ENCODE measurements at regions not wholly inside any gene's neighbourhood (a gene's known extent, or its start where the extent isn't known, plus 50 kb on each side); places are given as distances from the start of the nearest gene placed in this dataset.

DNA sequence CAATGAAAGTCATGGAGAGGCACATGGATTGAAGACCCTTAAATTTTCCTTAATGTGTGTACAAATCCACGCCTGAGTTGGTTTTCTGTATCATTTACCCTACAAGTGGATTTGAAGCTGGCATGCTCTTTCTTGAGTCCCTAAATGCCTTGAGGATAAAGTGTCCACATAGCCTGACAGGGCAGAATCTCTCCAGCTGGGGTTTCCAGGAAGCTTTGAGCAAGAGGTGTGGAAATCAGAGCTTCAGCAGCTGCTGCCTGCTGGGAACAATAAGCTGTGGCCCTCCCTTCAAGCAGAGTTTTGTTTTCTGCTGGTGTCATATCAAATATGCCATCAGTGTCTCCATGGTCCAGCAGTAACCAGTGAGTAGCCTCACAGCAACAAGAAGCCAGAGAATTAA lies 120.3 kb upstream of the SERTM1 start:
- no peak for DNase-seq (ENCODE audit: low spot score)
- WGBS: 100% methylated on average over 1 of the region's 1 CpG
- no peaks in the 10 kb centered on the region for H3K27me3 ChIP-seq (replicated peaks; ENCODE audit: insufficient read depth)
- TF ChIP-seq POLR2AphosphoS5 (IDR thresholded peaks at IDR 0.05) (no peak), POLR2A (IDR thresholded peaks at IDR 0.05) (no peak)
- TF ChIP-seq, protein P1, sequence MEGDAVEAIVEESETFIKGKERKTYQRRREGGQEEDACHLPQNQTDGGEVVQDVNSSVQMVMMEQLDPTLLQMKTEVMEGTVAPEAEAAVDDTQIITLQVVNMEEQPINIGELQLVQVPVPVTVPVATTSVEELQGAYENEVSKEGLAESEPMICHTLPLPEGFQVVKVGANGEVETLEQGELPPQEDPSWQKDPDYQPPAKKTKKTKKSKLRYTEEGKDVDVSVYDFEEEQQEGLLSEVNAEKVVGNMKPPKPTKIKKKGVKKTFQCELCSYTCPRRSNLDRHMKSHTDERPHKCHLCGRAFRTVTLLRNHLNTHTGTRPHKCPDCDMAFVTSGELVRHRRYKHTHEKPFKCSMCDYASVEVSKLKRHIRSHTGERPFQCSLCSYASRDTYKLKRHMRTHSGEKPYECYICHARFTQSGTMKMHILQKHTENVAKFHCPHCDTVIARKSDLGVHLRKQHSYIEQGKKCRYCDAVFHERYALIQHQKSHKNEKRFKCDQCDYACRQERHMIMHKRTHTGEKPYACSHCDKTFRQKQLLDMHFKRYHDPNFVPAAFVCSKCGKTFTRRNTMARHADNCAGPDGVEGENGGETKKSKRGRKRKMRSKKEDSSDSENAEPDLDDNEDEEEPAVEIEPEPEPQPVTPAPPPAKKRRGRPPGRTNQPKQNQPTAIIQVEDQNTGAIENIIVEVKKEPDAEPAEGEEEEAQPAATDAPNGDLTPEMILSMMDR (IDR thresholded peaks at IDR 0.05): no peak
- no peaks in the 10 kb centered on the region for H3K36me3 ChIP-seq
- no peak overlapping the region for H3K4me3 ChIP-seq
- intact Hi-C loops (cut with DNase I): no loop called here
- no peak overlapping the region for H3K27ac ChIP-seq
- no peaks in the 10 kb centered on the region for H3K4me1 ChIP-seq (replicated peaks)
- no peaks in the 10 kb centered on the region for H3K9me3 ChIP-seq

DNA sequence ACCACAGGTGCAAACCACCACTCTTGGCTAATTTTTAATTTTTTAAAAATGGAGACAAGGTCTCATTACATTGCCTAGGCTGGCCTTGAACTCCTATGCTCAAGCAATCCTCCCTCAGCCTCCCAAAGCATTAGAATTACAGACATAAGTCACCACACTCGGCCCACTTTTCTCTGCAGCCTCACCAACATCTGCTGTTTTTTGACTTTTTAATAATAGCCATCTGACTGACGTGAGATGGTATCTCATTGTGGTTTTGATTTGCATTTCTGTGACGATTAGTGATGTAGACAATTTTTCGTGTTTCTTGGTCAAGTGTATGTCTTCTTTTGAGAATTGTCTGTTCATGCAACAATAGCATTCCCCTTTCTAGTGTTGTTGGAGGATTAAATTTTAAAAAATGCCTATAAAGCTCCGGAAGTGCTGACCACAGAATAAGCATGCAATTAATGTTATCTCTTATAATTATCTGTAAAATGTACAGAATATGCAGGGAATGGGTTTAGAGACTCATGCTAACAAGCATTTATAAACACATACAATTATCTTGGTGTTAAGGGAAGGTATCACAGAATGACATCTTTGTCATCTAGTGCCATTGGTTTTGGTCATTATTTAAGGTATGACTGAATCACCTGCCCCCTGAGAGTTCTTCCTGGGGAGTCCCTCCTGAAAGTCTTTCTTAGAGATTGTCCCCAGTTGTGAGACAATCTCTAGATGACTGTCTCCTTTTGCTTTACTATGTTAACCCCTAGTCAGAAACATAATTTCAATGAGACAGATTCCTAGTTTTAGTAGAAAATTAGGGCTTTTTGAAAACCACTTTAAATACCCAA lies 118.5 kb upstream of the SERTM1 start:
- Histone ChIP-seq H3K27me3 (replicated peaks; ENCODE audit: insufficient read depth) (no peaks in the 10 kb centered on the region), H3K36me3 (no peaks in the 10 kb centered on the region), H3K27ac (no peak overlapping the region), H3K4me1 (replicated peaks) (no peaks in the 10 kb centered on the region), H3K9me3 (no peaks in the 10 kb centered on the region), H3K4me3 (no peak overlapping the region)
- DNase-seq (ENCODE audit: low spot score): no peak
- 70% methylated on average over 5 of the region's 5 CpGs for WGBS
- intact Hi-C loops (cut with DNase I): no loop called here
- TF ChIP-seq POLR2A (IDR thresholded peaks at IDR 0.05) (no peak), POLR2AphosphoS5 (IDR thresholded peaks at IDR 0.05) (no peak)
- TF ChIP-seq, protein P1 (IDR thresholded peaks at IDR 0.05): no peak

DNA sequence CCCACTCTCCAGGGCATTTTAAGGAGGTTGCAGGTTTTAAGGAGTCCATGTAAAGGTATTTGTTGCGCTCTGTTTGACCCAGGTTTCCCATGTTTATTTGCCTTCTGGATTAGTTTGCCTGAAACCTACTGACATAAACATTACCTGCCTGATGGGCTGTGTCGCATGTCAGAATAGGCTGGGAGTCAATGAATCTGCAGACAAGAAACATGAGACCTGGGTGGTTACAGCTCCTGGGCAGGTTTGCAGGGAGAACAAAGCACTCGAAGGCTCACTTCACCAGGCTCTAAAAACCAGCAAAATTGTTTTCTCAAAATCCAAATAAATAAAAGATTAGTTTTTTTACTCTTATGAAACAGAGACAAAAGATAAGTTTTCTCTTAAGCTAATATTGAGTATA lies 114.4 kb upstream of the SERTM1 start:
- no peak for DNase-seq (ENCODE audit: low spot score)
- WGBS: 47% methylated on average over 3 of the region's 3 CpGs
- H3K27me3 ChIP-seq (replicated peaks; ENCODE audit: insufficient read depth): no peaks in the 10 kb centered on the region
- H3K9me3 ChIP-seq: no peaks in the 10 kb centered on the region
- intact Hi-C loops (cut with DNase I): no loop called here
- H3K4me1 ChIP-seq (replicated peaks): no peaks in the 10 kb centered on the region
- no peak overlapping the region for H3K4me3 ChIP-seq
- no peak overlapping the region for H3K27ac ChIP-seq
- no peaks in the 10 kb centered on the region for H3K36me3 ChIP-seq
- TF ChIP-seq, protein P1 (IDR thresholded peaks at IDR 0.05): no peak
- TF ChIP-seq POLR2AphosphoS5 (IDR thresholded peaks at IDR 0.05) (no peak), POLR2A (IDR thresholded peaks at IDR 0.05) (no peak)

DNA sequence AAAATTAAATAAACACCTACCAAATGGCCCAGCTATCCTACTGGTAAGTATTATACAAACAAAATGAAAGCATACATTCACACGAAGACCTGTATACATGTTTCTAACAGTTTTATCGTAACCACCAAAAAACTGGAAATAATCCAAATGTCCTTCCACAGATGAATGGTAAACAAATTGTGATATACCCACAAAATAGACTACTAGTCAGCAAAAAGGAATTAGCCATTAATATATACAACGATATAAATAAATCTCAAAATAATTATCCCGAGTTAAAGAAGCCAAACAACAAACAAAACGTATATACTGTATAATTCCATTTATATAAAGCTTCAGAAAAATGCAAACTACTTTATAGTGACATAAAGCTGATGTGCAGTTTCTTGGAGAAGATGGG lies 106.3 kb upstream of the SERTM1 start:
- no peak for DNase-seq (ENCODE audit: low spot score)
- Histone ChIP-seq H3K27me3 (replicated peaks; ENCODE audit: insufficient read depth) (no peaks in the 10 kb centered on the region), H3K27ac (no peak overlapping the region), H3K4me1 (replicated peaks) (no peaks in the 10 kb centered on the region), H3K4me3 (no peak overlapping the region), H3K9me3 (no peaks in the 10 kb centered on the region), H3K36me3 (no peaks in the 10 kb centered on the region)
- intact Hi-C loops (cut with DNase I): no loop called here
- 86% methylated on average over 5 of the region's 5 CpGs for WGBS
- no peak for TF ChIP-seq POLR2A (IDR thresholded peaks at IDR 0.05)
- TF ChIP-seq, protein P1 (IDR thresholded peaks at IDR 0.05): no peak
- no peak for TF ChIP-seq POLR2AphosphoS5 (IDR thresholded peaks at IDR 0.05)

DNA sequence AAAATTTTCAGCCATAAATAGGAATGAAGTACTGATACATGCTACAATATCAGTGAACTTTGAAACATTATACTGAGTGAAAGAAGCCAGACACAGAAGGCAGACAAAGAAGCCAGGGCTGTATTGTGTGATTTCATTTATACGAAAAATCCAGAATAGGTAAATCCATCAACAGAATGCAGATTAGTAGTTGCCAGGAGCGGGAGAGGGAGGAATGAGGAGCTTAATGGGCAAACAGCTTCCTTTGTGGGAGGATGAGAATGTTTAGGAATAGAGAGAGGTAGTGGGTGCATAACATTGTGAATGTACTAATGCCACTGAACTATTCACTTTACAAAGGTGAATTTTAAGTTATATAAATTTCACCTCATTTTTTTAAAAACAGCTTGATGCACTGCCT lies 103.3 kb upstream of the SERTM1 start:
- H3K4me1 ChIP-seq (replicated peaks): no peaks in the 10 kb centered on the region
- 65% methylated on average over 2 of the region's 2 CpGs for WGBS
- no peak overlapping the region for H3K27ac ChIP-seq
- DNase-seq (ENCODE audit: low spot score): no peak
- no peak overlapping the region for H3K4me3 ChIP-seq
- intact Hi-C loops (cut with DNase I): no loop called here
- no peaks in the 10 kb centered on the region for H3K9me3 ChIP-seq
- H3K27me3 ChIP-seq (replicated peaks; ENCODE audit: insufficient read depth): no peaks in the 10 kb centered on the region
- no peak for TF ChIP-seq POLR2A (IDR thresholded peaks at IDR 0.05)
- TF ChIP-seq, protein P1 (IDR thresholded peaks at IDR 0.05): no peak
- no peak for TF ChIP-seq POLR2AphosphoS5 (IDR thresholded peaks at IDR 0.05)
- H3K36me3 ChIP-seq: no peaks in the 10 kb centered on the region
